GM21423 (cell line): ENCODE measurements at regions not wholly inside any gene's neighbourhood (a gene's known extent, or its start where the extent isn't known, plus 50 kb on each side); places are given as distances from the start of the nearest gene placed in this dataset.

Experiments used
- ATAC-seq: cut with Tn5 transposase; IDR thresholded peaks from one replicate; pipeline ENCODE4 v1.9.1; 2021; ENCODE audit warnings: mild to moderate bottlenecking, moderate library complexity; ENCODE audit not compliant: unreplicated experiment

DNA sequence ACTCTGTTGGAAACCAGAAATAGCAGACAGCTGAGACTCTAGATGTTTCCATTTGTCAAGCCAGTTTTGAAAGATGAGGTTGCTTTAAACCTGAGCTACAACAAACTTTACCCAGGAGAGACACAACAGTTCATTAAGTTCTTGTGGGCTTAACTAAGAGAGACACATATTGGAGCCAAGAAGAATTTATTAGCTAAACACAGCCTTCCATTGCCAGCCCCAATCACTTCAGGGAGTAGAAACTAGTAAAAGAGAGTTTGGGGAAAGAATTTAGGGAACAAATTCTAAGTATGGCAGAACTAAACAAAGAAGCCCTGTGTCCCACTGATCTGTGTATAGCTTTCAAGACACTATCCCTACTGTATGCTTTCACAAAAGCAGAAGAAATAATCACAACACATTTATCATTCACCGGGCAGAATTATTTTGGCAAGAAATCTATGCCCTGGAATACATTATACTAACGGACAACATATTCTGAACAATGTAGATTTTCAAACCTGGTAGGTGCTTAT is 87.3 kb upstream of the KAZN start:
- ATAC-seq: no peak

DNA sequence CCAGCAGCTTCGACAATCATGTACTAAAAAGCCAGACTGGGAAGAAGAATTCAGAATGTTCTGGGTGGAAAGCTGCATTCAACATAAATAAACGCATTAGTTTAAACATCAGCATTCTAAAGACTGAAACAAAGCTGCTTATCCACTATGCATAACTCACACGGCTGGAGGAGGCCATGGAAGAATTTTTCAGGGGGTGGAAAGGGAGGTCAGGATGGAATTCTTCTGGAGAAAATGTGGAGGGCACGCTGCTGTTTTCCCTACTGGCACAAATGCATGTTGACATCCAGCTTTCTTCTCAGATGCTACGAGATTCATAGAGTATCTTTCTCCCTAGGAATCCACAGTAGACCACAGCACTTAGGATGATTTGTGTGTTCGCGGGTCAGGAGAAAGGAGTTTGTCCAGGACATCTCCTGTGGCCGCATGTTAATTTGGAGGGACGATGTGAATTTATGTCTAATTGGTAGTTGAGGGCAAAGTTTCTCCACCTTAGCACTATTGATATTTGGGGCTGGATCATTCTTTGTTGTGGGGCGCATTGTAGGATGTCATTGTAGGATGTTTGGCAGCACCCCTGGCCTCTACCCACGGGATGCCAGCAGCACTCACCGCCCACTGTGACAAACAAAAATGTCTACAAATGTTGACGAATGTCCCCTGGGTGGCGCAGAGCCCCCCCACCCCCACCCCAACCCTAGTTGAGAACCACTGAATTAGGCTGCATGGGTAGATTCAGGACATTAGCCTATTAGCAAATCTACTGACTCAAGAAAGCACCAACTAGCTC is 86.5 kb upstream of the KAZN start:
- no peak for ATAC-seq

DNA sequence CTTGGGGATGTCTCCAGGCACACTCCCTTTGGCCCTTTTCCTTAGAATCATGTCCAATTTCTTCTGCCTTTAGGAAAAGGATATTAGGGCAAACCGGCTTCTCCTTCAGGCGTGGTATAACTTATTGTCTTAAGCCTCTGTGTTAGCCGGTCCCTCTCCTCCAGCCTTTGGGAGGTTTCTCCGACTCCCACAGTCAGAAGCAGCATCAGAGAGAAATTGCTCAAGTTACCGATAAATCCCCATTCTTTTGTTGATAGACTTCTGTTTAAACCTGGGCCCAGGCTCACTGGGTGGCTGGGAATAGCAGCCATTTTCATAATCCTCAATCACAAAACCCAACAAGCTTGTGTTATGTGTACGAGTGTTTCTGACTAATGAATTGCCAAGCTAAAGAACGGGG is 85.4 kb upstream of the KAZN start:
- no peak for ATAC-seq

DNA sequence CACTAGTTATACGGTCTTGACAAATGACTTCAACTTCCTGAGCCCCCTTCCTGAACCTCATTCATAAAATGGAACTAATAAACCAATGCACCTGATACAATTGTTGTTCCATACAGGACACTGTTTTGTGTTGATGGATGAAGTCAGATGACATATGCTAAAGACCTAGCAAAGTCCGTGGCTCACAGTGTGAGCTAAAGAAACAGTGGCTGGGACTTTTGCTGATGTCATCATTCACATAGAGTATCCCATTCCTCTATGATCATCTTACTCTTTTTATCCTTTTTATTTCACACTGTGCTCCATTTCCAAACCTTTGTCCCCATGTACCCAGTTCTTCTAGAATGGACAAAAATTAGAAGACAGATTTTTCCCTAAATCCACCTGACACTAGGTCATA is 83.7 kb upstream of the KAZN start:
- ATAC-seq: no peak

DNA sequence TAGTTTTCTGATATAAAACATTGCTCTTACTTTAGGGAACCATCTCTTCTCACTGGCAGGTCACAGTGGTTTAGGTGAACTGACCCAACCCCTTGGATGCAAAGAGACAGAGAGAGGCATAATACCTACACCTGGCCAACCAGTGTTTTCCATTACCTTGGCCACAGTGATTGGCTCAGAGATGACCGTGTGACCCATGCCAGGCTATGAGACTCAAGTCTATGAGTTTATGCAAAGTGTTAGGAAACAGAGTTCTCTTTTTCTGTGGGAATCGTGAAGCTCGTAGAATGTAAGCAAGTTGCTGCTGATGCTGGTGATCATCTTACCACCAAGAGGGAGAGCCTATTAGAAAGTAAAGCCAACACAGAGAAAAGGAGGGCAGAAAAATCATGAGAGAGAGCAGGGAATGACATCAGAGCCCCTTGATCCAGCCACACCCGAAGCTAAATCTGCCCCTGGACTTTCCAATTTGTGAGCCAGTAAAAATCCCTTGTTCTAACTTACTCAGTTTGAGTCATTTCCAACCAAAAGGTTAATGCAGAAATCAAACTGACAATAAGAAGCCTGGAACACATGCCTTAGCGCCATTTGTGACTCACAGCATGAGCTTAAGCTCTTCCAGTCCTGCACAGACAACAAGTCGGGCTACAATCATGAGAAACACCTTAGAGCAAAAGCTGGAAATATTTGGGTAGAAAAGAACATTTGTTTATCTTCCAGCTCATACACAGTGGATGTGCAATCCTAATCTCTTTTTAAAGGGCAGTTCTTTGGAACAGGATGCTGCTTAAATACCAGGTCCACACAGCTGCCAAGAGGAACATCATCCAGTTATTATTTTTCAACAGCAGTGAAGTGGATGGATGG is 81.3 kb upstream of the KAZN start:
- ATAC-seq: no peak

DNA sequence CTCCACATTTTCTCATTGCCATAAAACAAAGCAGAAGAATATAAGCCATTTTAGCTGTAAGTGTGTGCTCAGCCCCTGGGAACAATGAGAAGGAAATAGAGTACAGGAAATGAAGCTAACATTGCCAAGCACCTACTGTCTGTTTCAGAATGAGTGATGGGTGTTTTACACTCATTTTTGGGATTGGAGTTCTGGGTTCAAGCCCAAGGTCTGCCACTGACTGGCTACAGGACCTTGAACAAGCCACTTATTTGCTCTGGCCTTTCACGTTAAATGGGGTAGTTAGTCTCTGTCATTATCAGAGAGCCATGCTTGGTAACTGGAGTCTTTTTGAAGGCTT is 80.7 kb upstream of the KAZN start:
- no peak for ATAC-seq

DNA sequence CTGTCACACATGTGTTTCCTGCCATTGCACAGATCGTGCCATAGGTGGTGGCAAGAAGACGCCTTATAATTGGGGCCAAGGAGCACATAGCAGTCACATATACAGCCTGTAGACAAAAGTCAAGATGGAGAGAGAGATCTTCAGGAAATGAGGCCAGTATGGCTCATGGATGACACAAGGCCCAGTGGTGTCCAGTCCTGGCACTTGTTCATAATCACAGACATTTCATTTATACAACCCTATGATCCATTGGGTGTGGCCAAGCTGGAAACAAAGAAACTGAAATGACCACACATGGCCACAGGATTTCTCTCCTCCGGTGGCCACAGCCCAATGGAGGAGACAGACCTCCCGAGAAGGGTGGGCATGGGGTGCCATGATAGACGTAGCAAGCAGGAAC is 78.5 kb upstream of the KAZN start:
- ATAC-seq: no peak

DNA sequence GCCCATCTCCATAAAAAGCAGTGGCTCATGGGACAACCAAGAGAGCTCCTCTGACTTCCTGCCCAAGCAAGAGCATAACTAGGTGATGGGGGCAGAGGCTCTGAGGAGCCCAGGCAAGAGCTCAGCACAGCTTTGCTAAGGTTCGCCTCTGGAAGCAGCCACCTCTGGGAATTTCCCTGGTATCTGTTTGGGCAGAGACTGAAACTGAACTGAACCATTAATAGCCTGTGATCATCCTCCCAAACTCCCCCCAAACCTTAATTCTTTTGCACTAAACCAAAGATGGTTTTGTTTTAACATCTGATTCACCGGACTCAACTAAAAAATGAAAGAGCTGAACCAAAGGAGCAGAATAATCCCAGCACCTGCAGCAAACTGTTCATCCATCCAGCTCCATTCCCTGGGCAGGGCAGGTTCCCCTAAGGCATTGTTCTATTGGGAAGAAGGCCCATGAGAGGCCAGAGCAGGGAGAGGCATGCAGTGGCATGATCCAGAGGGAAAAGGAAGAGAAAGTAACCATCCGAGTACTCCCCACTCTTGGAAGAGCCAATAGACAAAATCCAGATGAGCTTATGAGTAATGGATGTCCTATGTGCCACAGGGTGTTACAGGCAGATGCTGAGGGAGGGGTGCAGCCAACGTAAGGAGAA is 77.8 kb upstream of the KAZN start:
- ATAC-seq: no peak

DNA sequence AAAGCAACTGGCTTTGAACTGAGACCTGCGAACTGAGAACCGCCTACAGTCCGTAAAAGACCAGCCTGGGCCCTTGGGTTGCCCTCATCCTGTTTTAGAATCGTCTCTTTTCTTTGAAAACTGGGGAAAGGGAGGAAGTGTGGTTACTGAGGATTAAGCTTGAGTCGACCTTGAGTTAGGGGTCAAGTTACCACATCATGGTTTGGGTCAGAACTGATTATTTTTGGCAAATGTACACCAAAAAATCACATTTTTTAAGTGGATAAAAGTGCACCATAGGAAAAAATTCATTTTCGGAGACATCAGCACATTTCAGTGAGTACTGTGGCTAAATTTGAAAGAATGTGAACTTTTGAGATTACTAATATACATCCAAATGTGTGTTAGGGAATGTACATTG is 76.9 kb upstream of the KAZN start:
- ATAC-seq: no peak

DNA sequence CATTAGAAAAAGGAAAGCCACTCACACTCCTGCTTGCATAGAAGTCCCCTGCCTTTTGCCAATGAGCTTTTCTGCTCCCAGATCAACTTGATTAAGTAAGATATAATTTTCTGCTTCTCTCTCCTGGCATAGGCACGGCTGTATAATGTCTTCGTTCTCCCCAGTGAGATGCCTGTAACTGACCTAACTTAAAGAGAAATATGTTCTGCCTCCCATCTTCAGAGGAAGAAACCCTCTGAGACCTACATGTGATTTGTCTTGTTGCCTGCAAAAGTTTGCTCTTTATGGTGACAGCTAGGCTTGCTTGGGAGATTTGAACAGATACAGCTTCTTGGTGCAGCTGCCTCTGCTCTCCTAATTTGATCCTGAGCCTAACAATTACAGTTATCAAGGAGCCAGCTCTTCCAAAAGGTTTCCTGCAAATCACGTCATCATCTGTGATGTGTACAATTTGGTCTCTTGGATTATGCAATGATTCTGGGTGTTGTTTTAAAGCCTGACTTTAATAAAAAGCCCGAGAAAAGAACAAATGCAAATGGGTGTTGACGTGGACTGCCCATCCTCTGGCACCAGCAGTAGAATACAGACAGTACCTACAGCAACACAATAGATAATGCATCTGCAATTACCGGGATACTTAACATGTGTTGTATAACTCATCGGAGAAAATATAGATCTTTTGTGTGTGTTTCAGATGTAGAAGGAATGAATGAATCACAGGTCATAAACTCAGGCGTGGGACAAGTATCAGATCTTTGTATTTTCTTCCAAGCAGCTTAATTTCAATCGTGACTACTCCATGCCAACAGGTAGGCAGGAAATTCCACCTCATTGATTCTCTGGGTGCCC is 76.2 kb upstream of the KAZN start:
- ATAC-seq: no peak

DNA sequence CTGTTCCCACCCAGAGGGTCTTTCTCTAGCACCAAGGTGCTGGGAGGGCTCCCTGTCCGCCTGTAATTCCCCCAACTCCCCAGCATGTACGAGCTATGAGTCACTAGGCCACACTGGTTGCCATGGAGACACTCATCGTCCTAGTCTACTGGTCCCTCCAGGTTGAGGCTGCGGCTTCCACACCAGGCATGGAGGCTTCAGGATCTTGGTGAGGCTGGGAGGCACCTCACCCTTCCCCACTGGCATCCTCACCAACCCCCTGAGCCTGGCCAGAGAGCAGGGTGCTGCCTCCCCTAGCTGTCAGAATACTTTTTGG is 75.6 kb upstream of the KAZN start:
- ATAC-seq: no peak

DNA sequence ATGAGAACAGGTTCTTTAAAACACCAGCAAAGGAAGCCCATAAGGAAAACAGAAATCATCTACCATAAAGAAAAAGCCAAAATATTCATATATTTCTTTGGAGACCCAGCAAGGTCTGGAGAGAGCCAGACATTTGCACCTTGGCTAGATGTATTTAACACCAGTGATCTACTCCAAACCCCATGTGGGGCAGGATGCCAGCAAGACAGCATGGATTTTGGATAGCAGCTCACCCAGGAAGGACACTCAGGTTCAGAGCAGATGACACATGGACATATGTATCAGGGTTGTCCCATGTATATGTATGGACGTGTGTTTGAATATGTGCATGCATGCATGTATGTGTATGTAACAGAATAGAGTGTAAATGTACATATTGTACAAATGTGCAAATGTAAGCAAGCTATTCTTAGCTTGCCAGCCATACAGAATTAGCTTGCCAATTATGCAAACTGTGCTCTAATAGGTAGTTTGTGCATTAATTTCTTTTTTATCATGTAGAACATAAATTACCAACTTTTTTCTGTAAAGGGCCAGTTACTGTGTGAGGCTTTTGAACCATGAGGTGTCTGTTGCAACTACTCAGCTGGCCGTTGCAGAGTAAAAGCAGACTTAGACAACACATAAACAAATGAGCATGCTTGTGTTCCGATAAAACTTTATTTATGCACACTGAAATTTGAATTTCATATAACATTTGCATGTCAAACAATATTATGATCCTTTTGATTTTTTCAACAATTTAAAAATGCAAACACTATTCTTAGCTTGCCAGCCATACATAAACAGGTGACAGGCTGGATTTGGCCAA is 73.5 kb upstream of the KAZN start:
- no peak for ATAC-seq

DNA sequence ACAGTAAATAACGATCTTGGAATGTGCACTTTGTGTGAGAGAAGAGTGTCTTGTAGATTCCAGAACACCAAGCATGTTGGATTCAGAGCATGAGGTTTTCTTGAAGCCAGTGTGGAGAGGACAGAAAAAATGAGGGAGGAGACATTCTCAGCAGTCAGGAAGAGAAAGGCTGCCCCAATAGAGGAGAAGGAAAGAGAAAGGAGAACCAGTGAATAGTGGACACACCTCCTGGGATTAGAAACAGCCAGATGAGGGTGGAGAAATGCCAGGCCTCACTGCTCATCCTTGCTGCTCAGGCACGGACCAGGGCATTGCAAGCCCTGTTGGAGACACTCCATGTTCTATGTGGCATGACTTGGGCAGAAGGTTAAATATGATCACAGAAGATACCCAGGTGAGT is 69.0 kb upstream of the KAZN start:
- ATAC-seq: no peak

DNA sequence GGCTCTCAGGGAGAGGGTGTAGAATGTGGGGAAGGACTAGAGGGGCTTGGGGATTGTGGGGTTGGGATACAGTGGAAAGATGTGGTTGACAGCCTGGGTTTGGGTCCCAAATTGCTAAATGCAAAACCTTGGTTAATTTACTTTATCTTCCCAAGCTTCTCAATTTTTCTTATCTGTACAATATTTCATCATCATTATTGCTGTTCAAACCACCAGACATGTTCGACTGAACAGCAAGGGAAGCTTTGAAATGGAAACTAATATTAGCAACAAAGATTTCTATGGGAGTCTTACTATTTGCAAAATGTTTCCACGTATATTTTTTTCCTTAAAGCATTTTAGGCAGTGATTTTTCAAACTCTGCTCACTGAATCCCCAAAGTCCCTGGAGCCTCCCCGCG is 67.0 kb upstream of the KAZN start:
- no peak for ATAC-seq

DNA sequence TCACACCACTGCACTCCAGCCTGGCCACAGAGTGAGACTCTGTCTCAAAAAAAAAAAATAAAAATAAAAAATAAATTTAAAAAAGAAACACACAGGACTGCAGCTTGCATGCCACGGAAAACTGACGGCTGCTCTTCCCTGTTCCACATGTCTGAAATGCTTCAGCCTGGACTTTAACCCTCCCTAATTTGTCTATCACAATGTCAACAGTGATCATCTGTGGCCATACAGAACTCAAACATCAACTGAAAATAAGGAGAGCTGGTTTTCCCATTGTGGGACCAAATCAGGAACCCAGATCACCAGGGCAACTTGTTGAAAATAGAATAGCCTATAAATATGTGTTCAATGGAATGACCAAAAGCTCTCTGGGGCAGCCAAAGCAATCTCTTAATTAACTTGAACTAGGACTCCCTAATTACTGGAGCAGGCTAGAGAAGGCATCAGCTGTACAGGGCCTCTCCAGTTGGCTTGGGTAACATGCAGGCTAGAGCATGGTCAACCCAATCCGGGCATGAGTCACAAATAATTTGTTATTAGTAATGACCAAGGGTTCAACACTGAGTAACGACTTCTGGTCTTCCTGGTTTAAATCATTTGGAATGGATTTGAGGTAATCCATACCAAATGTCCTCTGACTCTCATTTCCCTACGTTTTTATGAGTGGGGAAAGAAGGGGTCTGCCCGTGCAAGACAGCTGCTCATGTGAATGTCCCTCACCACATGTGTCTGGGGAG is 62.7 kb upstream of the KAZN start:
- no peak for ATAC-seq

DNA sequence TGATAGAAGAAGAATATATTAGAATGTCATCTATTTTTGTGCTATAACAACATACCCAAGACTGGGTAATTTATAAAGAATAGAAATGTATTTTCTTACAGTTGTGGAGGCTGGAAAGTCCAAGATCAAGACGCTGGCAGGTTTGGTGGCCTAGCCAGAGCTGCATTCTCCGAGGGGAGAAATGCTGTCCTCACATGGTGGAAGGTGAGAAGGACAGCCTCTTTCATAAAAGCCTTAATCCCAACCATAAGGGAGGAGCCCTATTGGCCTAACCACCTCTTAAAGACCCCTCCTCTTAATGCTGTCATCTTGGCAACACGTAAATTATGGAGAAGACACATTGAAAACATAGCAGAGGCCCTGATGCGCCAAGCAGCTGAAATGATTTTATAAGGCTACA is 60.1 kb upstream of the KAZN start:
- ATAC-seq: no peak

DNA sequence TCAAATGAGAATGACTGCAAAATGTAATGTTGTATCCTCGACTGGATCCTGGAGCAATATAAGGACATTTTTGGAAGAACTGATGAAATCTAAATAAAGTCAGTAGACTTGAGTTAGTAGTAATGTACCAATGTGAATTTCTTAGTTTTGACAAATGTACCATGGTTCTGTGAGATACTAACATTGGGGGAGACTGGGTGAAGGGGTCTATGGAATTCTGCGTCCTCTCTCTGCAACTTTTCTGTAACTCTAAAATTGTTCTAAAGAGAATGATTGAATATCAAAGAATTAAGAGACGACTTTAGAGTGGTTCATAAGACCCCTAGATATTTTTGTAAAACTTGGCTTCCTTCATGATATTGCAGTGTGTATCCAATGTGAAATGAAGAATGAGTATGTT is 59.2 kb upstream of the KAZN start:
- no peak for ATAC-seq

DNA sequence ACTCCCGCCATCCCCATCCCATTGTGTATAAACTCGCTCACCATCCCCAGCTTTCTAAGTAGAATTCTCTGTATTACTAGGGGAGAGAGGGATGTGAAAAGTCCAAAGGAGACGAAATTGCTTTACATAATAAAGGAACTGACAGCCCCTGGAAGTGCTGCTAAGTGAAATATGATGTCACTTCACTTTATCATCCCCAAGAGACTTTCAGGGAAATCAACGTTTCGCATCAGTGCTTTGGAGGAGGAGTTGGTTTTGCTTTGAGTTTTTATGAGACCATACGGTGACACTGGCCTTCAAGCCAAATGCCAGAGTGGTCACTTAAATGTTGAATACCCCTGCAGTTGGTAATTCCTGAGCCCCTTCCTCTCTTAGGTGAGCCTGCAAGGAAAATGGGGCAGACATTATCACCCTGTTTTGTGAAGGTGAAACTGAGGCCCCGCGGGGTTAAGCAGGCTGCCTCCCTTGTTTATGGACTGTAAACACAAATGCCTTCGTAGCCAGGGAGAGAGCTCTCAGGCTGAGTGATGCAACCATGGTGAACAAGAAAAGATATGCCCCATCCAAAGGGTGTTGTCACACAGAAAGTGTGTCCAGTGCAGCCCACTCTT is 58.4 kb upstream of the KAZN start:
- ATAC-seq: no peak

DNA sequence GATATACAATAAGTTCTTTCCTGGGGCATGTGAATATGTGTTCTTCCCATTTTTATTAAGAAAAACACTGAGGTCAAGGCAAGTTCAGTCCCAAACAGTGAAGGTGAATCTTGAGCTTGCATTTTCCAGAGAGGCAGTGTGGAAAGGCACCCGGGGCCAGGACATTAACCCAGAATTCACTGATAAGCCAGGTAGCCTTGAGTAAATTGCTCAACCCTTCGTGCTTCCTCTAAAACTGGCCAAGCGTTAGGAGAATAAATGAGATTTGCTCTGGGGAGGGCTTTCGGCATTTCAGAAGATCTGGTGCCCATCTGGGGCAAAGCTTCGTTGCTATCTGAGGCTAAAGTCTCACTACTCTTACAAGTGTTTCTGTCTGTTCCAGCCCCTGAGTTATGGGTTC is 57.1 kb upstream of the KAZN start:
- ATAC-seq: no peak
